GM12865 (cell line): ENCODE measurements at regions not wholly inside any gene's neighbourhood (a gene's known extent, or its start where the extent isn't known, plus 50 kb on each side); places are given as distances from the start of the nearest gene placed in this dataset.

Experiments used
- DNase-seq: peaks from one replicate; pipeline ENCODE4 v3.0.0; 2010; ENCODE audit warnings: low read depth
- H3K4me3 ChIP-seq: 2 replicates; pipeline ENCODE4 v1.5.1; 2011; ENCODE audit warnings: mild to moderate bottlenecking, low read depth, low read length, control low read depth
- TF ChIP-seq, protein P1 (sequence below): IDR thresholded peaks from 2 replicates; pipeline ENCODE4 v1.5.1; 2011; ENCODE audit warnings: low read length, control low read depth, low read depth, inconsistent platforms; ENCODE audit not compliant: insufficient read depth; ENCODE audit errors: missing control alignments

DNA sequence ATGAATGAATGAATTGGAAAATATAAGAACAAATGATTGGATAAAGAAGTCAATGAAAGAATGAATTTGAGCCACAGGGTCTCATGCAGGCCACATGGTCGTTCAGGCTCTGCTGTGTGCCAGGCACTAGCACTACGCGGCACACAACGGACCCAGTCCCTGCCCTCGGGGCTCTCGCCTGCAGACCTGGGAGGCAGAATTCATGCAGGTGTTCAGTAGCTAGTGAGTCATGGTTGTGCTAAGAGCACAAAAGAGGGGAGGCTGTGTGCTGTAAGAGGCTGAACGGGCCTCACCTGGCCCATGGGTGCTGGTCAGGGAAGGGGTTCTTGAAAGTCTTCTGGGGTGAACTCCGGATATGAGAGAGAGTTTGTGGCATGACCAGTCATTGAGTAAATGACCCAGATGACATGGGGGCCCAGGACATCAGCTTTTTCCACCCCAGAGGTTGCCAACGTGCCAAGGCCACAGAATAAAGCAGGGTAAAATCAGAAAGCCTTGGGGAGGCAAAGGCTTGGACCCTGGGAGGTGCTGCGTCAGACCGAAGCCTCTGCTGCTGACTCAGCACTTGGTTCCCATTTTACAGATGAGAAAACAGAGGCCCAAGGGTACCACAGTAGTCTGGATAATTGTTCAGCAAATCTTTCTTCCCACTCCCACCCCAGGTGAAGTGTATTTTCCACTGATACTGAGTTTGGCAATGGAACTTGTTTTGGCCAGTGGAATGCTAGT, 264.3 kb upstream of the MVB12B start:
- TF ChIP-seq, protein P1, sequence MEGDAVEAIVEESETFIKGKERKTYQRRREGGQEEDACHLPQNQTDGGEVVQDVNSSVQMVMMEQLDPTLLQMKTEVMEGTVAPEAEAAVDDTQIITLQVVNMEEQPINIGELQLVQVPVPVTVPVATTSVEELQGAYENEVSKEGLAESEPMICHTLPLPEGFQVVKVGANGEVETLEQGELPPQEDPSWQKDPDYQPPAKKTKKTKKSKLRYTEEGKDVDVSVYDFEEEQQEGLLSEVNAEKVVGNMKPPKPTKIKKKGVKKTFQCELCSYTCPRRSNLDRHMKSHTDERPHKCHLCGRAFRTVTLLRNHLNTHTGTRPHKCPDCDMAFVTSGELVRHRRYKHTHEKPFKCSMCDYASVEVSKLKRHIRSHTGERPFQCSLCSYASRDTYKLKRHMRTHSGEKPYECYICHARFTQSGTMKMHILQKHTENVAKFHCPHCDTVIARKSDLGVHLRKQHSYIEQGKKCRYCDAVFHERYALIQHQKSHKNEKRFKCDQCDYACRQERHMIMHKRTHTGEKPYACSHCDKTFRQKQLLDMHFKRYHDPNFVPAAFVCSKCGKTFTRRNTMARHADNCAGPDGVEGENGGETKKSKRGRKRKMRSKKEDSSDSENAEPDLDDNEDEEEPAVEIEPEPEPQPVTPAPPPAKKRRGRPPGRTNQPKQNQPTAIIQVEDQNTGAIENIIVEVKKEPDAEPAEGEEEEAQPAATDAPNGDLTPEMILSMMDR, result no peak
- DNase-seq, result no peak

DNA sequence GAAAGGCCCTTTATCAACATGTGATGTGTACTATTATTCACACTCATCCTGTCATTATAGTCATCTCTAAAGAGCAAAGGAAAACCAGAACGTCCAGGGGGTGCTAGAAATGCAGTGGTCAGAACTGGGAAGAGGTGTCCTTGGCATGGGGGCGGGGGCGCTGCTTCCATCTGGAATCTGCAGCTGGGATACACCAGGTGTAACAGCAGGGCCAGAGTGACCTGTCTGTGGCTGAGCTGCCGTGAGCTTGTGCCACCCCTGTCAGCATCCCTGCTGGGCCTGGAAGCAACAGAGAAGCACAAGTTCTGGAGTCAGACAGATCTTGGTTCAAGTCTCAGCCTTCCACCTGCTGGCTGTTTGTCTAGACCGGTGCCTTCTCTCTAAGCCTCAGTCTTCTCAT, 263.3 kb upstream of the MVB12B start:
- no peak for DNase-seq
- no peak overlapping the region for H3K4me3 ChIP-seq
- TF ChIP-seq, protein P1, result no peak

More for the DNA sequence above, 264.3 kb upstream of the MVB12B start:
- no peak overlapping the region for H3K4me3 ChIP-seq

DNA sequence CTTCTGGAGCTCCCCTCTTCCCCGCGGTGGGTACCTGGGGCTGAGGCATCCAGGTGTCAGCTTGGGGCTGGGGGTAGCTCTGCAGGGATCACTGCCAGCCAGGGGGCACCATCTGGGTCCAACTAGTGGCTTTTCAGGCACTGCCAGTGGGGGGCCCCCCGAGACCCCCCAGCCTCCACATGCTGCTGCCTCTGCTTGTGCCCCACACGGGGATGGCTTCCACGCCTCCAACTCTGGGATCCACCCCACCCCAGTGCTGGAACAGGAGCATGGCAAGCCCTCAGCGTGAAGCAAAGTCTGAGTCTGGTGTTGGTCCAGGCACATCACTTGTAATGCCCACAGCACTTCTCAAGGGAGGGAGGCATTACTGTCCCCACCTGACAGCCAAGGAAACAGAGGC, 260.5 kb upstream of the MVB12B start:
- H3K4me3 ChIP-seq, result no peak overlapping the region
- no peak for DNase-seq
- TF ChIP-seq, protein P1, result no peak

DNA sequence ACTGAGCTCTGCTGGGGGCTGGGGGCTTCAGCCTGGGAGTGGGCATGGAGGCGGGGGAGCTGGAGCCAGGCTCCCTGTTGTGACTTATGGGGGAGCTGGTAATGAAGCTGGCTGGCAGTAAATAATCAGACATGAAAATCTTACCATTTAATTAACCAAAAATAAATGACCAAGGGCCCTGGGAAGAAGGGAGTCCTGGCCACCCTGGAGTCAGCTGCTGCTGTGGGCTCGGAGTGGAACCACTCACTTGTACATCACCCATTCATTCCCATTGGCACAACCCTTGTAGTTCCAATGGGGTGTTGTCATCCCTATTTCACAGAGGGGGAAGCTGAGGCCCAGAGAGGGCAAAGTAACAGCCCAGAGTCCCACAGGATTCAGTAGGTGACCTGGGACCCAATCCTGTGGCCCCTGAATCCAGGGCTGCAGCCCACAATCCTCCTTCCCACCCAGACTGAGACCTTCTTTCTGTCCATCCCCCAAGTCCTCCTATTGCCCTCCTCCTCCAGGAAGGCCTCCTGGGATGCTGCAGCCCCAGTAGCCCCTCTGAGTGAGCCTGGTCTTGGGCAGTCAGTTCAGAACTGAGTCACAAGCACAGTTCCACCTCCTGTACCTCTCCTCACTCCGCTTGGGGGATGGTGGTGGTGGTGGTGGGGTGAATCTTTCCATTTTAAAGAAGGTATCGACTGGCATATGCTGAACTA, 259.4 kb upstream of the MVB12B start:
- no peak overlapping the region for H3K4me3 ChIP-seq
- TF ChIP-seq, protein P1, result no peak
- DNase-seq, result no peak

DNA sequence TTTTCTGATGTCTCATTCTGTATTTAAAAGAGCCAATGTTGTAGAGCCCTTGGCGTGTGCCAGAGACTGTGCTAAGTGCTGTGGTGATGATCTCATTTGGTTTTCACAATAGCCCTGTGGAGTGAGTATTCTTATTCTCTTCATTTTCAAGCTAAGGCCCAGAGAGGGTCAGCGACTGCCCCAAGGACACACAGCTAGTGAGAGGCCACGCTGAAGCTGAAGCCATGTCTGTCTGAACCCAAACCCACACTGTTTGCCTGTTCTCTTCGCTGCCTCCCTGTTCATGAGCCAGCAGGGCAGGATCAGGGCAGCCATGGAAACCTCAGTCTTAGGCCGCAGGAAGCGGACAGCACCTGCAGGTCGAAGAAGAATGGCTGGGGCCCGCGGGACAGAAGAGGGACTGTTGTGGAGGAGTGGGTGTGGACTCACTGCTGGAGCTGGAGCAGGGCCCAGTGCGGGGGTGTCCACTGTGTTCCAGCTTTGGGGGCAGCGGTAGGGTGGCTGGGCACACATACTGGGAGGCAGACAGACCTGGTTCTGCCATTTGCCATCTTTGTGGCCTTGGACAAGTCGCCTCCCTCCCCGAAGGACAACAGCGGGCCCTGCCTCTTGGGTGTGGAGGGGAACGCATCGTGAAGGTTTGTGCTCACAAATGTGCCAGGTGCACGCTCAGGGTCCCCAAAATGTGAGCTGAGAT, 257.9 kb upstream of the MVB12B start:
- no peak overlapping the region for H3K4me3 ChIP-seq
- no peak for DNase-seq
- TF ChIP-seq, protein P1, result no peak

DNA sequence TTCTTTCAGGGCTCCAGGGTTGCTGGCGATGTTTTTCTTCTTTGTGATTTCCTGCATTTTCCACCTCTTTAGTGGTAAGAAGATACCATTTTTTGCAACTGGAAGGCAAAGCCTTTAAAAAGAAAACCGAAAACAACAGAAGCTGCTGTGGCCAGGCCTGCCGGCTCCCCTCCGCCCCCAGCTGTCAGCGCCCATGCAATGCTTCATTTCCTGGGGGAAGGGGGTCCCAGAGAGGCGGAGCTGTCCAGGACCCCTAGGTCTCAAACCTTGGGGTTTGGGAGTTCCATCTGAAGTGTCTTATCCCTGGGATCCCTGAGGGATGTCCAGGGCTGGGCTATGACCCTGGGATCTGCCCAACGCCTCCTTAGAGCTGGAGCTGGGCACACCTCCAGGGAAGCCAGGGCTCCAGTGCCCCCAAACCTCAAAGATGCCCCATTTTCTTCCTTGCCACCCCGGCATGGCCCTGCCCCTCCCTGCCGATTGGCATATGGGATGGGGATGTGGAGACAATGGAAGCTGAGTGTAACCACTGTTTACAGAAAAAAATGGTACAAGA, 257.2 kb upstream of the MVB12B start:
- TF ChIP-seq, protein P1, result peak; percentile 11

More for the DNA sequence above, 257.2 kb upstream of the MVB12B start:
- peak; percentile 7 for DNase-seq
- H3K4me3 ChIP-seq, result no peak overlapping the region
